ENCODE measurements at regions not wholly inside any gene's neighbourhood (a gene's known extent, or its start where the extent isn't known, plus 50 kb on each side); places are given as distances from the start of the nearest gene placed in this dataset.
A peak's percentile ranks its signal among the peaks of the same experiment; 100 is the strongest.

- Histone ChIP-seq H3K9me3 (ENCODE audit: control insufficient read depth, low read depth, low read length) (no peaks in the 10 kb centered on the region), H3K27me3 (ENCODE audit: control insufficient read depth, extremely low read depth, insufficient read depth, low read length) (no peaks in the 10 kb centered on the region), H3K4me1 (ENCODE audit: control insufficient read depth, extremely low read depth, insufficient read depth, low read length) (no peaks in the 10 kb centered on the region), H3K79me2 (ENCODE audit: control insufficient read depth, insufficient read depth, low read length) (no peaks in the 10 kb centered on the region), H3K4me3 (ENCODE audit: control insufficient read depth in 2 of 3, extremely low read depth in 1 of 3, insufficient read depth in 2 of 3, low read depth in 1 of 3, low read length in 3 of 3) (no peak overlapping the region), H3K9ac (ENCODE audit: control insufficient read depth, extremely low read depth, insufficient read depth, low read length) (no peak overlapping the region), H3K9me1 (ENCODE audit: control insufficient read depth, extremely low read depth, insufficient read depth, low read length) (no peaks in the 10 kb centered on the region), H4K20me1 (ENCODE audit: control insufficient read depth, extremely low read depth, insufficient read depth, low read length) (no peaks in the 10 kb centered on the region), H2AFZ (ENCODE audit: control insufficient read depth, low read length) (no peak overlapping the region), H3K27ac (ENCODE audit: control insufficient read depth, insufficient read depth, low read length) (no peak overlapping the region), H3K36me3 (ENCODE audit: control insufficient read depth in 2 of 2, extremely low read depth in 1 of 2, insufficient read depth in 2 of 2, low read length in 2 of 2) (no peaks in the 10 kb centered on the region), H3K4me2 (ENCODE audit: control insufficient read depth, extremely low read depth, insufficient read depth, low read depth, low read length) (no peak overlapping the region)
- FAIRE-seq: no peak
- dilution Hi-C loops (cut with MboI; ENCODE audit: extremely low pct_ligation_motif_present, low sequenced_read_pairs): no loop called here
- DNase-seq (ENCODE audit: low read depth, low spot score): no peak
- TF ChIP-seq CTCF (optimal IDR thresholded peaks at IDR 0.05 in 1 of 3, IDR thresholded peaks at IDR 0.05 in 1 of 3, conservative IDR thresholded peaks at IDR 0.05 in 1 of 3; ENCODE audit: extremely low read depth in 1 of 3, insufficient read depth in 2 of 3, low read length in 3 of 3) (no peak), EZH2 (IDR thresholded peaks at IDR 0.05; ENCODE audit: low read length) (no peak)
Observed at GRCh38 chr11:110032259-110032658, 60.9 kb upstream of the ZC3H12C start.

GRCh38 chr11:110032957-110033570 is 60.1 kb upstream of the ZC3H12C start:
- FAIRE-seq: peak; percentile 39
- Histone ChIP-seq H3K9me3 (ENCODE audit: control insufficient read depth, low read depth, low read length) (no peaks in the 10 kb centered on the region), H3K4me2 (ENCODE audit: control insufficient read depth, extremely low read depth, insufficient read depth, low read depth, low read length) (no peak overlapping the region), H3K79me2 (ENCODE audit: control insufficient read depth, insufficient read depth, low read length) (no peaks in the 10 kb centered on the region), H3K27me3 (ENCODE audit: control insufficient read depth, extremely low read depth, insufficient read depth, low read length) (no peaks in the 10 kb centered on the region), H2AFZ (ENCODE audit: control insufficient read depth, low read length) (no peak overlapping the region), H3K4me1 (ENCODE audit: control insufficient read depth, extremely low read depth, insufficient read depth, low read length) (no peaks in the 10 kb centered on the region), H4K20me1 (ENCODE audit: control insufficient read depth, extremely low read depth, insufficient read depth, low read length) (no peaks in the 10 kb centered on the region), H3K27ac (ENCODE audit: control insufficient read depth, insufficient read depth, low read length) (no peak overlapping the region), H3K4me3 (ENCODE audit: control insufficient read depth in 2 of 3, extremely low read depth in 1 of 3, insufficient read depth in 2 of 3, low read depth in 1 of 3, low read length in 3 of 3) (no peak overlapping the region), H3K9me1 (ENCODE audit: control insufficient read depth, extremely low read depth, insufficient read depth, low read length) (no peaks in the 10 kb centered on the region), H3K9ac (ENCODE audit: control insufficient read depth, extremely low read depth, insufficient read depth, low read length) (no peak overlapping the region), H3K36me3 (ENCODE audit: control insufficient read depth in 2 of 2, extremely low read depth in 1 of 2, insufficient read depth in 2 of 2, low read length in 2 of 2) (no peaks in the 10 kb centered on the region)
- dilution Hi-C loops (cut with MboI; ENCODE audit: extremely low pct_ligation_motif_present, low sequenced_read_pairs): no loop called here
- TF ChIP-seq EZH2 (IDR thresholded peaks at IDR 0.05; ENCODE audit: low read length): no peak
- TF ChIP-seq CTCF (optimal IDR thresholded peaks at IDR 0.05 in 1 of 3, IDR thresholded peaks at IDR 0.05 in 1 of 3, conservative IDR thresholded peaks at IDR 0.05 in 1 of 3; ENCODE audit: extremely low read depth in 1 of 3, insufficient read depth in 2 of 3, low read length in 3 of 3): no peak
- no peak for DNase-seq (ENCODE audit: low read depth, low spot score)
